Heart left ventricle (tissue), 16 donors: ENCODE measurements at regions not wholly inside any gene's neighbourhood (a gene's known extent, or its start where the extent isn't known, plus 50 kb on each side); places are given as distances from the start of the nearest gene placed in this dataset.

Experiments
- ATAC-seq, 4 donors: fragments of 200-7000 bp; cut with Tn5 transposase; one replicate each; pipeline ENCODE4 v1.9.1; 2020 to 2022; ENCODE audit warnings: moderate library complexity in 4 of 4, mild to moderate bottlenecking in 3 of 4, moderate number of reproducible peaks in 1 of 4
- DNase-seq, 5 donors: peaks; one replicate each; pipeline ENCODE4 v3.0.0-alpha.2; 2020
- H3K27ac ChIP-seq, 12 donors: fragments of 200-600 bp; sonication (generic) in 4 of 12; one replicate each; pipeline versions ENCODE4 v1.5.0 to v1.8.0; 2016 to 2022; ENCODE audit warnings: mild to moderate bottlenecking in 2 of 12
- H3K27me3 ChIP-seq, 9 donors: fragments of 200-600 bp; sonication (generic) in 2 of 9; one replicate each; pipeline versions ENCODE4 v1.5.1 to v1.8.0; 2016 to 2022; ENCODE audit warnings: mild to moderate bottlenecking in 3 of 9
- H3K36me3 ChIP-seq, 9 donors: fragments of 200-600 bp; sonication (generic) in 2 of 9; one replicate each; pipeline versions ENCODE4 v1.5.0 to v1.8.0; 2018 to 2022; ENCODE audit warnings: mild to moderate bottlenecking in 2 of 9
- H3K4me1 ChIP-seq, 12 donors: fragments of 200-600 bp; sonication (generic) in 4 of 12; one replicate each; pipeline versions ENCODE4 v1.5.0 to v1.8.0; 2016 to 2022; ENCODE audit warnings: mild to moderate bottlenecking in 3 of 12
- H3K4me3 ChIP-seq, 12 donors: fragments of 200-600 bp; sonication (generic) in 4 of 12; one replicate each; pipeline versions ENCODE4 v1.5.0 to v1.8.0; 2017 to 2022; ENCODE audit warnings: mild to moderate bottlenecking in 9 of 12, moderate library complexity in 4 of 12
- H3K9me3 ChIP-seq, 12 donors: fragments of 200-600 bp; sonication (generic) in 4 of 12; one replicate each; pipeline versions ENCODE4 v1.5.0 to v1.8.0; 2016 to 2022; ENCODE audit warnings: mild to moderate bottlenecking in 1 of 12
- POLR2A ChIP-seq, 2 donors: fragments of 450-650 bp; IDR thresholded peaks; one replicate each; pipeline ENCODE4 v1.6.1; 2017; ENCODE audit warnings: antibody characterized with exemption in 2 of 2, mild to moderate bottlenecking in 2 of 2, moderate library complexity in 2 of 2
- WGBS, 4 donors: extraction: QIAGEN DNeasy Blood & Tissue Kit in 2 of 4; methylation state at CpG; one replicate each; pipeline versions ENCODE4 v1.1.5 to v1.1.7; 2013 to 2018; 5-methylcytosine and 5-hydroxymethylcytosine counted together
- intact Hi-C, 10 donors: fragments of 100-400 bp; cut with DNase I; formaldehyde crosslinking; loops; one replicate each; pipeline versions ENCODE4 v1.11.1 to v1.14.2; 2022
- TF ChIP-seq, protein P1 (sequence below), 12 donors: fragments of 200-600 bp; sonication (generic) in 4 of 12; IDR thresholded peaks; one replicate each; pipeline versions ENCODE4 v1.5.0 to v1.8.0; 2018 to 2022; ENCODE audit warnings: antibody characterized with exemption in 12 of 12, mild to moderate bottlenecking in 5 of 12
- donor health status: ischemic (EF 13 %, LVEDD 7.1; RV severe dilation, severe dysfunction).
- donor health status: healthy with polysubstance abuse.
- donor health status: DM: no; HTN: yes; CAD: no.
- donor health status: DM: no; HTN: no; CAD: no.
- donor health status: ischemic (EF 25% LVEDD 6.9; RV normal size, moderate dysfunction).
- donor health status: ischemic (EF 25% LVEDD 5.7; RV mildly dilated, moderate dysfunction).
- donor health status: healthy.
- donor health status: DM: yes; HTN: yes; CAD: no.
- donor health status: ischemic (EF 35%, LVEDD 5.7; RV mildly dilated, moderate dysfunction).
- donor health status: nonischemic (EF 11% LVEDD 7.7; RV severe dilation, severe dysfunction).
- donor health status: DM: yes; HTN: yes; CAD: no.
- donor health status: PGD.
- donor health status: ischemic (EF 29% LVEDD 5.4; RV normal size, mild dysfunction).
- donor health status: nonischemic (EF 23%, LVEDD 6.1; RV moderate dilation, normal function).

DNA sequence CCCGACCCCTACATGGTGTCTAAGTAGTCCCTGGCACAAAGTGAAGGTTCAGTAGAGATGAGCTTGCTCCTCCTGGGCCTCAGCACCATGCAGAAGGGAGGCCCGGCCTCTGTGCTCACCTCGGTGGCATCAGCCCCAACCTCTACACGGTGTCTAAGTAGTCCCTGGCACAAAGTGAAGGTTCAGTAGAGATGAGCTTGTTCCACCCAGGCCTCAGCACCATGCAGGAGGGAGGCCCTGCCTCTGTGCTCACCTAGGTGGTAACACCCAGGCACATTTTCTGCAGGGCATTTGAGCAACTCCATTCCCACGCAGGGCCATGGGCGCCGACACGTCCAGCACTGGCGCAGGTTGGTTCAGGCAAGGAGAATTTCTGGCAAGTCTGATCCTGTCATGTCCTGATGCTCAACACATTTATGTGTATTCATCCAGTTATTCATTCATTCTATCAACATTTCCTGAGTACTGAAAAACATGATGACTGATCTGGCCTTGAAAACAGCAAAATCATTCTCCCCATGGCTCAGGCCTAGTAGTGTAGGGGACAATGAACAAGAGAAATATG is 408.2 kb upstream of the MYT1L start:
- WGBS, 4 donors: 89 to 95% (median 91%) methylated on average over 9 of the region's 9 CpGs
- no peaks in the 10 kb centered on the region for H3K4me1 ChIP-seq
- no peak for DNase-seq
- H3K9me3 ChIP-seq: no peaks in the 10 kb centered on the region
- no peak overlapping the region for H3K4me3 ChIP-seq
- H3K27me3 ChIP-seq: no peaks in the 10 kb centered on the region
- no peaks in the 10 kb centered on the region for H3K36me3 ChIP-seq
- TF ChIP-seq, protein P1, sequence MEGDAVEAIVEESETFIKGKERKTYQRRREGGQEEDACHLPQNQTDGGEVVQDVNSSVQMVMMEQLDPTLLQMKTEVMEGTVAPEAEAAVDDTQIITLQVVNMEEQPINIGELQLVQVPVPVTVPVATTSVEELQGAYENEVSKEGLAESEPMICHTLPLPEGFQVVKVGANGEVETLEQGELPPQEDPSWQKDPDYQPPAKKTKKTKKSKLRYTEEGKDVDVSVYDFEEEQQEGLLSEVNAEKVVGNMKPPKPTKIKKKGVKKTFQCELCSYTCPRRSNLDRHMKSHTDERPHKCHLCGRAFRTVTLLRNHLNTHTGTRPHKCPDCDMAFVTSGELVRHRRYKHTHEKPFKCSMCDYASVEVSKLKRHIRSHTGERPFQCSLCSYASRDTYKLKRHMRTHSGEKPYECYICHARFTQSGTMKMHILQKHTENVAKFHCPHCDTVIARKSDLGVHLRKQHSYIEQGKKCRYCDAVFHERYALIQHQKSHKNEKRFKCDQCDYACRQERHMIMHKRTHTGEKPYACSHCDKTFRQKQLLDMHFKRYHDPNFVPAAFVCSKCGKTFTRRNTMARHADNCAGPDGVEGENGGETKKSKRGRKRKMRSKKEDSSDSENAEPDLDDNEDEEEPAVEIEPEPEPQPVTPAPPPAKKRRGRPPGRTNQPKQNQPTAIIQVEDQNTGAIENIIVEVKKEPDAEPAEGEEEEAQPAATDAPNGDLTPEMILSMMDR (IDR thresholded peaks at IDR 0.05): no peak
- TF ChIP-seq POLR2A (IDR thresholded peaks at IDR 0.05): no peak
- intact Hi-C loops: no loop called here
- H3K27ac ChIP-seq: no peak overlapping the region
- no peak for ATAC-seq

DNA sequence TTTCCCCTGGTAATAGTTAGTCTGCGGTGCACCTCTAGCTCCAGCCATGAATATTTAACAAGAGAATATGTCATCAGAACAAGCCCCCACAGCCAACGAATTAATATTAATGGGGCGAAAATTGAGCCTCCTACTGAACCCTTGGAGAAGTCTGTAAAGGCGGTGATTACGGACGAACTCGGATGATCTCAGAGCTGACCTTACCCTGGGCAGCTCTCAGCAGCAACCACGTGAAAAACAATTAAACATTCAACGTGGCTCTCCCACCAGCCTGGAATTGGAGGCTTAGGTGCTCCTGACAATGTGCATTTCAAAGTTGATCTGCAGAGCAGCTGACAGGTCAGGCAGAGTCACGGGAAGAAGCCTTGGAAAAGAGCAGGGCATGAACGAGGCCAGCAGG is 407.6 kb upstream of the MYT1L start:
- 67 to 81% (median 72%) methylated on average over 11 of the region's 11 CpGs for WGBS, 4 donors
- peak in 1 of 5 donors; percentile 24 for DNase-seq
- Histone ChIP-seq H3K36me3 (no peaks in the 10 kb centered on the region), H3K9me3 (no peaks in the 10 kb centered on the region), H3K4me3 (no peak overlapping the region), H3K4me1 (no peaks in the 10 kb centered on the region), H3K27me3 (no peaks in the 10 kb centered on the region), H3K27ac (no peak overlapping the region)
- no peak for TF ChIP-seq POLR2A (IDR thresholded peaks at IDR 0.05)
- TF ChIP-seq, protein P1 (IDR thresholded peaks at IDR 0.05): no peak
- intact Hi-C loops: no loop called here
- ATAC-seq: no peak

DNA sequence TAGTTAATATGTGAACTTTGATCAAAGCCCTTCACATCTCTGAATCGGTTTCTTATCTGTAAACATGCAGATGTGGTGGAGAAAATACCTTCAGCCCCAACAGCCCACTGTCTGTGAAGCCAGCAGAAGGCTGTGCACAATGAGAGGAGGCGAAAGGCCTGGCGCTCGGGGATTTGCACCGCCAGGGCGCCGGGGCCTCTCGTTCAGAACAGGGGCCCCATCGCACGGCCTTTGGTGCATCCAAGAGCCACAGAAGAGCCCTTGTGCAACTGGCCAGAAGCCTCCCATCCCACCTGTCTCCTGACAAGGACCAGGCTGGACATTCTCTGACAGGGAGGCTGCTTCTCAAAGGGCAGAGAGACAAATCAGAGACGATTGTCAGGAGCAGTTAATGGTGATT is 407.2 kb upstream of the MYT1L start:
- DNase-seq (peak in 1 of 5 donors; percentile 38), ATAC-seq (no peak)
- no peaks in the 10 kb centered on the region for H3K27me3 ChIP-seq
- WGBS, 4 donors: 83 to 87% (median 83%) methylated on average over 7 to 11 of the region's 11 CpGs
- H3K27ac ChIP-seq: no peak overlapping the region
- no peak overlapping the region for H3K4me3 ChIP-seq
- H3K9me3 ChIP-seq: no peaks in the 10 kb centered on the region
- intact Hi-C loops: no loop called here
- no peaks in the 10 kb centered on the region for H3K4me1 ChIP-seq
- no peak for TF ChIP-seq POLR2A (IDR thresholded peaks at IDR 0.05)
- TF ChIP-seq, protein P1 (IDR thresholded peaks at IDR 0.05): no peak
- no peaks in the 10 kb centered on the region for H3K36me3 ChIP-seq

DNA sequence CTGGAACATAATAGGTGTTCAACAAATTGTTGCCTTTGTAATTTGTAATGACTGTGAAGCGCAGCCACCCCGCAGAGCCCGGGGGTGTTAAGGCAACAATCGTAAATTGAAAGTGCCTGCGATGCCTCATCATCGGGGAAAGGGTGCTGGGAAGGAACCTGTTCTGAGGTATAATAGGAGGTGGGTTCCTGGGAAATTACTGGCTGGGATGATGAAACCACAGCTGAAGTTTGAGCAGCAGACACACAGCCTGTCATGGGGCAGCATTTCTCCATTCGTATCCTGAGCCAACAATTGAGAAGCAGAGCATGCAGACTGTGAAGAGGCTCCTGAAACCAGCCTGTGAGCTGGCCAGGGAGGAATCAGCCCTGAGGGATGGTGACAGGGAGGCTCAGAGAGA is 404.0 kb upstream of the MYT1L start:
- Histone ChIP-seq H3K4me3 (no peak overlapping the region), H3K27me3 (peaks cover 0 to 5% (median 0%) of the 10 kb centered on the region in 9 donors), H3K27ac (no peak overlapping the region), H3K9me3 (no peaks in the 10 kb centered on the region), H3K4me1 (no peaks in the 10 kb centered on the region), H3K36me3 (no peaks in the 10 kb centered on the region)
- TF ChIP-seq POLR2A (IDR thresholded peaks at IDR 0.05): no peak
- TF ChIP-seq, protein P1 (IDR thresholded peaks at IDR 0.05): no peak
- intact Hi-C loops: no loop called here
- 81 to 86% (median 85%) methylated on average over 7 of the region's 7 CpGs for WGBS, 4 donors
- ATAC-seq (no peak), DNase-seq (no peak)
